G401 (cell line): ENCODE measurements at regions not wholly inside any gene's neighbourhood (a gene's known extent, or its start where the extent isn't known, plus 50 kb on each side); places are given as distances from the start of the nearest gene placed in this dataset.
A peak's percentile ranks its signal among the peaks of the same experiment; 100 is the strongest.
"Not testable (repeated sequence)": the region's sequence is repeated elsewhere in the genome, so short reads cannot be mapped to it uniquely, and the experiment has no call there.

Experiments
- DNase-seq: peaks from one replicate; pipeline ENCODE4 v3.0.0-alpha.2; 2015; ENCODE audit warnings: low spot score
- in situ Hi-C: cut with HindIII; loops from 2 replicates; pipeline ENCODE4 v1.10.0; 2016; ENCODE audit warnings: low sequenced_read_pairs, mixed read lengths

- in situ Hi-C loops = no loop called here
- no peak for DNase-seq
Measured at GRCh38 chr10:83760142-83760541, 379.2 kb upstream of the GHITM start.

- DNase-seq = no peak
Measured at GRCh38 chr10:83764666-83765065, 374.6 kb upstream of the GHITM start.

GRCh38 chr10:83765731-83766130 is 373.6 kb upstream of the GHITM start:
- in situ Hi-C loops = no loop called here
- no peak for DNase-seq

More at GRCh38 chr10:83764666-83765065, 374.6 kb upstream of the GHITM start:
- in situ Hi-C loops = no loop called here

- in situ Hi-C loops = no loop called here
- DNase-seq = no peak
Measured at GRCh38 chr10:83769281-83769820, 370.0 kb upstream of the GHITM start.

- DNase-seq, in situ Hi-C loops: not testable (repeated sequence)
Measured at GRCh38 chr10:83786701-83787100, 352.6 kb upstream of the GHITM start.

- in situ Hi-C loops = no loop called here
- no peak for DNase-seq
Measured at GRCh38 chr10:83801983-83802382, 337.3 kb upstream of the GHITM start.

GRCh38 chr10:83806717-83807116 is 332.6 kb upstream of the GHITM start:
- no peak for DNase-seq
- in situ Hi-C loops = no loop called here

- no peak for DNase-seq
- in situ Hi-C loops = no loop called here
Measured at GRCh38 chr10:83809001-83809400, 330.3 kb upstream of the GHITM start.

- no peak for DNase-seq
- in situ Hi-C loops = no loop called here
Measured at GRCh38 chr10:83816942-83817341, 322.4 kb upstream of the GHITM start.

- in situ Hi-C loops = no loop called here
- no peak for DNase-seq
Measured at GRCh38 chr10:83817797-83818196, 321.5 kb upstream of the GHITM start.

GRCh38 chr10:83819609-83820008 is 319.7 kb upstream of the GHITM start:
- in situ Hi-C loops = no loop called here
- no peak for DNase-seq

- in situ Hi-C loops = no loop called here
- no peak for DNase-seq
Measured at GRCh38 chr10:83820033-83820432, 319.3 kb upstream of the GHITM start.

- DNase-seq = no peak
- in situ Hi-C loops = no loop called here
Measured at GRCh38 chr10:83824099-83824498, 315.2 kb upstream of the GHITM start.

GRCh38 chr10:83834096-83834495 is 305.2 kb upstream of the GHITM start:
- in situ Hi-C loops = no loop called here

GRCh38 chr10:83835945-83836745 is 303.2 kb upstream of the GHITM start:
- in situ Hi-C loops = no loop called here

More at GRCh38 chr10:83834096-83834495, 305.2 kb upstream of the GHITM start:
- DNase-seq = no peak

GRCh38 chr10:83848677-83849076 is 290.6 kb upstream of the GHITM start:
- in situ Hi-C loops = no loop called here

More at GRCh38 chr10:83835945-83836745, 303.2 kb upstream of the GHITM start:
- DNase-seq = no peak

GRCh38 chr10:83849150-83849549 is 290.2 kb upstream of the GHITM start:
- in situ Hi-C loops = no loop called here
- DNase-seq = no peak

More at GRCh38 chr10:83848677-83849076, 290.6 kb upstream of the GHITM start:
- no peak for DNase-seq

GRCh38 chr10:83852146-83852545 is 287.2 kb upstream of the GHITM start:
- no peak for DNase-seq
- in situ Hi-C loops = no loop called here

- DNase-seq = peak; percentile 81
- in situ Hi-C loops = no loop called here
Measured at GRCh38 chr10:83862723-83863122, 276.6 kb upstream of the GHITM start.

GRCh38 chr10:83863283-83863966 is 275.9 kb upstream of the GHITM start:
- in situ Hi-C loops = no loop called here
- no peak for DNase-seq
